ENCODE measurements at regions not wholly inside any gene's neighbourhood (a gene's known extent, or its start where the extent isn't known, plus 50 kb on each side); places are given as distances from the start of the nearest gene placed in this dataset.
A peak's percentile ranks its signal among the peaks of the same experiment; 100 is the strongest.
"Not testable (repeated sequence)": the region's sequence is repeated elsewhere in the genome, so short reads cannot be mapped to it uniquely, and the experiment has no call there.

DNA sequence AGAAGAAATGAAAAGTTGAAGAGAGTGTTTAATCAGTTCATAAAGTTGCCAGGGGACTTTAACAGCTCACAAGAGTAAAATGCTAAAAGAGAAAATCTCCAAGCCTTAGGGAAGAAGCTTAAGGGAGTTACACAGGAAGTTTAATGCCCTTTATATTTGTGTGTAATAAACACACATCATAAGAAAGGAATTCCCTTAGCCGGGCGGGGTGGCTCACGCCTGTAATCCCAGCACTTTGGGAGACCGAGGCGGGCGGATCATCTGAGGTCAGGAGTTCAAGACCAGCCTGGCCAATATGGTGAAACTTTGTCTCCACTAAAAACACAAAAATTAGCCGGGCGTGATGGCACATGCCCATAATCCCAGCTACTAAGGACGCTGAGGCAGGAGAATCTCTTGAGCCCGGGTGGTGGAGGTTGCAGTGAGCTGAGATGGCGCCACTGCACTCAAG is 95.4 kb upstream of the CAB39 start:
- H3K27ac Mint-ChIP-seq; ATAC-seq; POLR2A ChIA-PET; DNase-seq; H3K9me3 Mint-ChIP-seq (ENCODE audit: insufficient read depth); H3K4me3 Mint-ChIP-seq; H3K27me3 Mint-ChIP-seq (ENCODE audit: low read depth): not testable (repeated sequence)
- peaks cover 11% of the 10 kb centered on the region for H3K36me3 Mint-ChIP-seq (ENCODE audit: low read depth)
- CTCF ChIA-PET, result interaction anchor here (0.7 to 6.1 kb wide), 5 partner anchors 32 to 197 kb away, joined by 3 to 45 read pairs (median 3); no protein-coding TSS in a partner anchor
- H3K4me1 Mint-ChIP-seq (ENCODE audit: low read depth), result peaks cover 45% of the 10 kb centered on the region

DNA sequence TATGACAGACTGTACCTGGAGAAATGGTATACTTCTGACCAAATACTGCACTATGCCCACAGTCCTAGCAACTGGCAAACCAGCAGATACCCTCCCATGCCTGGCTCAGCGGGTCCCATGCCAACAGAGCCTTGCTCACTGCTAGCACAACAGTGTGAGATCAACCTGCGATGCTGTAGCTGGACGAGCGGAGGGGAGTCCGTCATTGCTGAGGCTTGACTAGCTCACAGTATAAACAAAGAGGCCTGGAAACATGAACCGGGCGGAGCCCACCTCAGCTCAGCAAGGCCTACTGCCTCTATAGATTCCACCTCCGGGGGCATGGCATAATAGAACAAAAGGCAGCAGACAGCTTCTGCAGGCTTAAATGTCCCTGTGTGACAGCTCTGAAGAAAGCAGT is 93.2 kb upstream of the CAB39 start:
- peaks cover 4% of the 10 kb centered on the region for H3K9me3 Mint-ChIP-seq (ENCODE audit: insufficient read depth)
- no peak overlapping the region for H3K4me3 Mint-ChIP-seq
- peaks cover 18% of the 10 kb centered on the region for H3K36me3 Mint-ChIP-seq (ENCODE audit: low read depth)
- DNase-seq (no peak), ATAC-seq (no peak)
- no peaks in the 10 kb centered on the region for H3K27me3 Mint-ChIP-seq (ENCODE audit: low read depth)
- CTCF ChIA-PET, result interaction anchor here (0.9 to 1.7 kb wide), 3 partner anchors 61 to 179 kb away, joined by 3 to 8 read pairs (median 4); no protein-coding TSS in a partner anchor
- H3K4me1 Mint-ChIP-seq (ENCODE audit: low read depth), result peaks cover 32% of the 10 kb centered on the region
- H3K27ac Mint-ChIP-seq, result no peak overlapping the region
- POLR2A ChIA-PET, result no interaction called here

- Mint-ChIP-seq H3K4me1 (ENCODE audit: low read depth) (peaks cover 13% of the 10 kb centered on the region), H3K36me3 (ENCODE audit: low read depth) (peaks cover 12% of the 10 kb centered on the region)
- H3K4me3 Mint-ChIP-seq; H3K27ac Mint-ChIP-seq; H3K9me3 Mint-ChIP-seq (ENCODE audit: insufficient read depth); H3K27me3 Mint-ChIP-seq (ENCODE audit: low read depth); POLR2A ChIA-PET; DNase-seq; ATAC-seq: not testable (repeated sequence)
- CTCF ChIA-PET, result interaction anchor here (0.9 to 1.2 kb wide), 2 partner anchors 14 to 174 kb away, joined by 3 read pairs; no protein-coding TSS in a partner anchor
Measured at GRCh38 chr2:230625220-230625619, 87.4 kb upstream of the CAB39 start.

- H3K9me3 Mint-ChIP-seq (ENCODE audit: insufficient read depth); ATAC-seq; H3K4me3 Mint-ChIP-seq; CTCF ChIA-PET; H3K27me3 Mint-ChIP-seq (ENCODE audit: low read depth); POLR2A ChIA-PET; H3K4me1 Mint-ChIP-seq (ENCODE audit: low read depth); DNase-seq; H3K36me3 Mint-ChIP-seq (ENCODE audit: low read depth); H3K27ac Mint-ChIP-seq: not testable (repeated sequence)
Measured at GRCh38 chr2:230627091-230627490, 85.6 kb upstream of the CAB39 start.

GRCh38 chr2:230627806-230628724 is 84.6 kb upstream of the CAB39 start:
- Mint-ChIP-seq H3K4me3 (no peak overlapping the region), H3K9me3 (ENCODE audit: insufficient read depth) (no peaks in the 10 kb centered on the region), H3K4me1 (ENCODE audit: low read depth) (peaks cover 8% of the 10 kb centered on the region), H3K27ac (no peak overlapping the region), H3K27me3 (ENCODE audit: low read depth) (no peaks in the 10 kb centered on the region), H3K36me3 (ENCODE audit: low read depth) (peaks cover 2% of the 10 kb centered on the region)
- ChIA-PET CTCF (interaction anchor here (0.7 to 1.3 kb wide), 2 partner anchors 13 to 170 kb away, joined by 3 read pairs; no protein-coding TSS in a partner anchor), POLR2A (no interaction called here)
- ATAC-seq, result no peak
- no peak for DNase-seq

DNA sequence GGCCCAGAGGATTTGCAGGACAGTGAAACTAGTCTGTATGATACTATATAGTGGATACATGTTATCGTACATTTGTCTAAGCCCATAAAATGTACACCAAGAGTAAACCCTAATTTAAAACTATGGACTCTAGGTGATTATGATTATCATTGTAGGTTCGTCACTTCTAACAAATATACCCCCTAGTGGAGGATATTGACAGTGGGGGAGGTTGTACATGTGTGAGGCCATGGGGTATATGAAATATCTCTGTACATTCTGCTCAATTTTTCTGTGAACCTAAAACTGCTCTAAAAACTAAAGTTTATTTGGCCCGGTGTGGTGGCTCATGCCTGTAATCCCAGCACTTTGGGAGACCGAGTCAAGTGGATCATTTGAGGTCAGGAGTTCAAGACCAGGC is 81.2 kb upstream of the CAB39 start:
- no peaks in the 10 kb centered on the region for H3K36me3 Mint-ChIP-seq (ENCODE audit: low read depth)
- H3K27me3 Mint-ChIP-seq (ENCODE audit: low read depth), result no peaks in the 10 kb centered on the region
- DNase-seq (no peak), ATAC-seq (no peak)
- CTCF ChIA-PET, result interaction anchor here (1.2 to 1.4 kb wide), 2 partner anchors 158 to 172 kb away, joined by 3 to 4 read pairs; no protein-coding TSS in a partner anchor
- POLR2A ChIA-PET, result interaction anchor here (0.6 kb wide), 1 partner anchor 412 kb away, joined by 3 read pairs; no protein-coding TSS in a partner anchor
- H3K9me3 Mint-ChIP-seq (ENCODE audit: insufficient read depth), result no peaks in the 10 kb centered on the region
- H3K27ac Mint-ChIP-seq, result no peak overlapping the region
- no peak overlapping the region for H3K4me3 Mint-ChIP-seq
- H3K4me1 Mint-ChIP-seq (ENCODE audit: low read depth), result peaks cover 12% of the 10 kb centered on the region

DNA sequence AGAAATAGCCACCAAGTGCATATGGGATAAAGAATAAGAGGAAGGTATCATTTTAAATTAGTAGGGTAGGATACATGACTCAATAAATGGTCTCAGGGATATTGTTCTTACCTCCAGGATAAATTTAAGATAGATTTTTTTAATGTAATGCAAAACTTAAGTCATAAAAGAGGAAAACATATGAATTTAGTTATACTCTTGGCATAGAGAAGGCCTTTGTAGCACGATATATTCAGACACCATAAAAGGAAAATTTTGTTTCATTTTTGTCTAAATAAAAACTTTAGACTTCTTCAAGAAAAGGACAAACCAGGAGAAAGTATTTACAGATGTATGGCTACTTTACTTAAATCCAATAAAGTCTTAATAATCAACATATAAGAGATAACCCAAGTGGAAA is 78.5 kb upstream of the CAB39 start:
- CTCF ChIA-PET, result interaction anchor here (1.0 to 1.3 kb wide), 3 partner anchors 80 to 165 kb away, joined by 3 read pairs; no protein-coding TSS in a partner anchor
- Mint-ChIP-seq H3K9me3 (ENCODE audit: insufficient read depth) (no peaks in the 10 kb centered on the region), H3K4me3 (no peak overlapping the region), H3K36me3 (ENCODE audit: low read depth) (no peaks in the 10 kb centered on the region), H3K4me1 (ENCODE audit: low read depth) (peaks cover 9% of the 10 kb centered on the region), H3K27ac (no peak overlapping the region), H3K27me3 (ENCODE audit: low read depth) (no peaks in the 10 kb centered on the region)
- DNase-seq (no peak), ATAC-seq (no peak)
- POLR2A ChIA-PET, result no interaction called here

- H3K9me3 Mint-ChIP-seq (ENCODE audit: insufficient read depth); ATAC-seq; POLR2A ChIA-PET; H3K4me3 Mint-ChIP-seq; H3K36me3 Mint-ChIP-seq (ENCODE audit: low read depth); H3K27me3 Mint-ChIP-seq (ENCODE audit: low read depth); H3K27ac Mint-ChIP-seq; H3K4me1 Mint-ChIP-seq (ENCODE audit: low read depth); DNase-seq: not testable (repeated sequence)
- CTCF ChIA-PET, result interaction anchor here (1.0 to 1.3 kb wide), 2 partner anchors 80 to 163 kb away, joined by 3 read pairs; no protein-coding TSS in a partner anchor
Measured at GRCh38 chr2:230634721-230635313, 77.8 kb upstream of the CAB39 start.

- no peaks in the 10 kb centered on the region for H3K27me3 Mint-ChIP-seq (ENCODE audit: low read depth)
- no peaks in the 10 kb centered on the region for H3K36me3 Mint-ChIP-seq (ENCODE audit: low read depth)
- CTCF ChIA-PET, result no interaction called here
- DNase-seq (no peak), ATAC-seq (peak; percentile 58)
- H3K9me3 Mint-ChIP-seq (ENCODE audit: insufficient read depth), result no peaks in the 10 kb centered on the region
- no peak overlapping the region for H3K27ac Mint-ChIP-seq
- no peak overlapping the region for H3K4me3 Mint-ChIP-seq
- peaks cover 10% of the 10 kb centered on the region for H3K4me1 Mint-ChIP-seq (ENCODE audit: low read depth)
- POLR2A ChIA-PET, result interaction anchor here (0.6 kb wide), 1 partner anchor 411 kb away, joined by 3 read pairs; the partner anchor contains the start of gene SP140
Measured at GRCh38 chr2:230636684-230637271, 75.9 kb upstream of the CAB39 start.

DNA sequence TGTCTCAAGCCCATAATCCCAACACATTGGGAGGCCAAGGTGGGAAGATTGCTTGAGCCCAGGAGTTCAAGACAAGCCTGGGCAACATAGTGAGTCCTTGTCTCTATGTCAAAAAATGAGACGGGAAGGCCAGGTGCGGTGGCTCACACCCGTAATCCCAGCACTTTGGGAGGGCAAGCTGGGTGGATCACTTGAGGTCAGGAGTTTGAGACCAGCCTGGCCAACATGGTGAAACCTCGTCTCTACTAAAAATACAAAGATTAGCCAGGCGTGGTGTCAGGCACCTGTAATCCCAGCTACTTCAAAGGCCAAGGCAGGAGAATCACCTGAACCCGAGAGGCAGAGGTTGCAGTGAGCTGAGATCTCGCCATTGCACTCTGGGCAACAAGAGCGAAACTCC is 75.2 kb upstream of the CAB39 start:
- H3K27ac Mint-ChIP-seq, CTCF ChIA-PET, H3K4me3 Mint-ChIP-seq: not testable (repeated sequence)

DNA sequence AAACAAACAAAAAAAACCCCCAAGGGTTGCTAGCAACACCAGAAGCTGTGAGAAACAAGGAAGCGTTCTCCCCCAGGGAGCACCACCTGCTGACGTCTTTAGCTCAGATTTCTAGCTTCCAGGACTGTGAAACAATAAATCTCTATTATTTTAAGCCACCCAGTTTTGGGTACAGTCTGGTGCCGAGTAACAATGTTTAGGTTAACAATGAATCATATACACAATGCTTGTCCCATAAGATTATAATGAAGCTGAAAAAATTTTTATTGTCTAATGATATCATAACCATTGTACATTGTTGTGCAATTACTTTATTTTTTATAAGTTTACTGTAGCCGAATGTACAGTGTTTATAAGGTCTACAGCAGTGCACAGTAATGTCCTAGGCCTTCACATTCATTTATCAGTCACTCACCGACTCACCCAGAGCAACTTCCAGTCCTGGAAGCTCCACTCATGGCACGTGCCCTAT is 72.1 kb upstream of the CAB39 start:
- ATAC-seq (no peak), DNase-seq (no peak)
- H3K9me3 Mint-ChIP-seq (ENCODE audit: insufficient read depth), result no peaks in the 10 kb centered on the region
- peaks cover 2% of the 10 kb centered on the region for H3K36me3 Mint-ChIP-seq (ENCODE audit: low read depth)
- H3K27ac Mint-ChIP-seq, result no peak overlapping the region
- H3K27me3 Mint-ChIP-seq (ENCODE audit: low read depth), result no peaks in the 10 kb centered on the region
- H3K4me3 Mint-ChIP-seq, result no peak overlapping the region
- peaks cover 39% of the 10 kb centered on the region for H3K4me1 Mint-ChIP-seq (ENCODE audit: low read depth)
- ChIA-PET CTCF (interaction anchor here (1.0 to 1.6 kb wide), 3 partner anchors 12 to 73 kb away, joined by 3 to 5 read pairs (median 3); no protein-coding TSS in a partner anchor), POLR2A (interaction anchor here (0.9 to 1.8 kb wide), 2 partner anchors 19 to 71 kb away, joined by 4 to 7 read pairs; no protein-coding TSS in a partner anchor)

More for the DNA sequence above, 75.2 kb upstream of the CAB39 start:
- not testable (repeated sequence) for H3K27me3 Mint-ChIP-seq (ENCODE audit: low read depth); H3K9me3 Mint-ChIP-seq (ENCODE audit: insufficient read depth); DNase-seq; H3K36me3 Mint-ChIP-seq (ENCODE audit: low read depth); ATAC-seq
- peaks cover 14% of the 10 kb centered on the region for H3K4me1 Mint-ChIP-seq (ENCODE audit: low read depth)
- POLR2A ChIA-PET, result interaction anchor here (0.6 kb wide), 1 partner anchor 412 kb away, joined by 3 read pairs; the partner anchor contains the start of gene SP140

All from activated CD8-positive, alpha-beta T cell treated with anti-CD3 and anti-CD28 coated beads, Interleukin-2, amount 10 ng/mL, durations not matched to agents 7 days and 5 days (primary cell).